ENCODE measurements at regions not wholly inside any gene's neighbourhood (a gene's known extent, or its start where the extent isn't known, plus 50 kb on each side); places are given as distances from the start of the nearest gene placed in this dataset.
A peak's percentile ranks its signal among the peaks of the same experiment; 100 is the strongest.

DNA sequence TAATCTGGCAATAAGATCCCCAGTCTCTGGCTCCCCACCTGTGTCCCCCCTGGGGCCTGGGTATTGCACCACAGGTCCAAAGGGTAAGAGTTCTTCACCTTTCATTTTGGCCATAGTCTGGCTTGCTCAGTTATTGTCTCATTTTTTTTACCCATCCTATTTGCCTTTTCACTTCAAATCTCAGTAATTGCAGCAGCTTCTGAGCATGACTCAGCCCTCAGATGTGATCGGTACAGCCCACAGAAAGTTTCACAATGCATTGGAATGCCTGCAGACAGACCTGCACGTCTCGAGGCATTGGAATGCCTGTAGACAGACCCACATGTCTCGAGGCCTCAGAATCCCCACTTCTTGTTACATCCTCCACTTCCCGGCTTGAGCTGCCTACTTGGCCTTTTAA, 173.6 kb downstream of the NUFIP1 start (continued):
- TF ChIP-seq ZNF34 (CRISPR knock-in tag; IDR thresholded peaks at IDR 0.05; ENCODE audit: borderline replicate concordance) (no peak), KDM4B (CRISPR knock-in tag; IDR thresholded peaks at IDR 0.05) (no peak), ZNF644 (CRISPR knock-in tag; IDR thresholded peaks at IDR 0.05; ENCODE audit: low read depth) (no peak), SPEN (CRISPR knock-in tag; IDR thresholded peaks at IDR 0.05; ENCODE audit: low read depth) (no peak), SIX4 (CRISPR knock-in tag; IDR thresholded peaks at IDR 0.05) (no peak), SP1 (IDR thresholded peaks at IDR 0.05) (no peak), SP1 (CRISPR knock-in tag; IDR thresholded peaks at IDR 0.05) (no peak), ZFP36L2 (CRISPR knock-in tag; IDR thresholded peaks at IDR 0.05) (no peak), ZNF746 (CRISPR knock-in tag; IDR thresholded peaks at IDR 0.05) (no peak), POLR2AphosphoS5 (IDR thresholded peaks at IDR 0.05; ENCODE audit: low read depth, low read length) (no peak), ZNF747 (CRISPR knock-in tag; IDR thresholded peaks at IDR 0.05; ENCODE audit: borderline replicate concordance) (no peak), ZNF431 (CRISPR knock-in tag; IDR thresholded peaks at IDR 0.05; ENCODE audit: borderline replicate concordance, low read depth) (no peak), SOX5 (CRISPR knock-in tag; IDR thresholded peaks at IDR 0.05; ENCODE audit: borderline replicate concordance) (peak; percentile 68; the same call in 1 of the 2 replicates), ZNF614 (CRISPR knock-in tag; IDR thresholded peaks at IDR 0.05; ENCODE audit: borderline replicate concordance) (no peak), ZNF749 (CRISPR knock-in tag; IDR thresholded peaks at IDR 0.05; ENCODE audit: borderline replicate concordance) (no peak), RELA (CRISPR knock-in tag; IDR thresholded peaks at IDR 0.05) (no peak), SMC3 (IDR thresholded peaks at IDR 0.05; ENCODE audit: low read length) (no peak)
- TF ChIP-seq, protein P1, sequence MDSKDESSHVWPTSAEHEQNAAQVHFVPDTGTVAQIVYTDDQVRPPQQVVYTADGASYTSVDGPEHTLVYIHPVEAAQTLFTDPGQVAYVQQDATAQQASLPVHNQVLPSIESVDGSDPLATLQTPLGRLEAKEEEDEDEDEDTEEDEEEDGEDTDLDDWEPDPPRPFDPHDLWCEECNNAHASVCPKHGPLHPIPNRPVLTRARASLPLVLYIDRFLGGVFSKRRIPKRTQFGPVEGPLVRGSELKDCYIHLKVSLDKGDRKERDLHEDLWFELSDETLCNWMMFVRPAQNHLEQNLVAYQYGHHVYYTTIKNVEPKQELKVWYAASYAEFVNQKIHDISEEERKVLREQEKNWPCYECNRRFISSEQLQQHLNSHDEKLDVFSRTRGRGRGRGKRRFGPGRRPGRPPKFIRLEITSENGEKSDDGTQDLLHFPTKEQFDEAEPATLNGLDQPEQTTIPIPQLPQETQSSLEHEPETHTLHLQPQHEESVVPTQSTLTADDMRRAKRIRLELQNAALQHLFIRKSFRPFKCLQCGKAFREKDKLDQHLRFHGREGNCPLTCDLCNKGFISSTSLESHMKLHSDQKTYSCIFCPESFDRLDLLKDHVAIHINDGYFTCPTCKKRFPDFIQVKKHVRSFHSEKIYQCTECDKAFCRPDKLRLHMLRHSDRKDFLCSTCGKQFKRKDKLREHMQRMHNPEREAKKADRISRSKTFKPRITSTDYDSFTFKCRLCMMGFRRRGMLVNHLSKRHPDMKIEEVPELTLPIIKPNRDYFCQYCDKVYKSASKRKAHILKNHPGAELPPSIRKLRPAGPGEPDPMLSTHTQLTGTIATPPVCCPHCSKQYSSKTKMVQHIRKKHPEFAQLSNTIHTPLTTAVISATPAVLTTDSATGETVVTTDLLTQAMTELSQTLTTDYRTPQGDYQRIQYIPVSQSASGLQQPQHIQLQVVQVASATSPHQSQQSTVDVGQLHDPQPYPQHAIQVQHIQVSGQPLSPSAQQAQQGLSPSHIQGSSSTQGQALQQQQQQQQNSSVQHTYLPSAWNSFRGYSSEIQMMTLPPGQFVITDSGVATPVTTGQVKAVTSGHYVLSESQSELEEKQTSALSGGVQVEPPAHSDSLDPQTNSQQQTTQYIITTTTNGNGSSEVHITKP (CRISPR knock-in tag; IDR thresholded peaks at IDR 0.05; ENCODE audit: low read depth) = no peak
- TF ChIP-seq, protein P2, sequence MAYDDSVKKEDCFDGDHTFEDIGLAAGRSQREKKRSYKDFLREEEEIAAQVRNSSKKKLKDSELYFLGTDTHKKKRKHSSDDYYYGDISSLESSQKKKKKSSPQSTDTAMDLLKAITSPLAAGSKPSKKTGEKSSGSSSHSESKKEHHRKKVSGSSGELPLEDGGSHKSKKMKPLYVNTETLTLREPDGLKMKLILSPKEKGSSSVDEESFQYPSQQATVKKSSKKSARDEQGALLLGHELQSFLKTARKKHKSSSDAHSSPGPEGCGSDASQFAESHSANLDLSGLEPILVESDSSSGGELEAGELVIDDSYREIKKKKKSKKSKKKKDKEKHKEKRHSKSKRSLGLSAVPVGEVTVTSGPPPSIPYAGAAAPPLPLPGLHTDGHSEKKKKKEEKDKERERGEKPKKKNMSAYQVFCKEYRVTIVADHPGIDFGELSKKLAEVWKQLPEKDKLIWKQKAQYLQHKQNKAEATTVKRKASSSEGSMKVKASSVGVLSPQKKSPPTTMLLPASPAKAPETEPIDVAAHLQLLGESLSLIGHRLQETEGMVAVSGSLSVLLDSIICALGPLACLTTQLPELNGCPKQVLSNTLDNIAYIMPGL (CRISPR knock-in tag; IDR thresholded peaks at IDR 0.05; ENCODE audit: borderline replicate concordance in 1 of 2, low read depth in 1 of 2) = no peak
- TF ChIP-seq, protein P3, sequence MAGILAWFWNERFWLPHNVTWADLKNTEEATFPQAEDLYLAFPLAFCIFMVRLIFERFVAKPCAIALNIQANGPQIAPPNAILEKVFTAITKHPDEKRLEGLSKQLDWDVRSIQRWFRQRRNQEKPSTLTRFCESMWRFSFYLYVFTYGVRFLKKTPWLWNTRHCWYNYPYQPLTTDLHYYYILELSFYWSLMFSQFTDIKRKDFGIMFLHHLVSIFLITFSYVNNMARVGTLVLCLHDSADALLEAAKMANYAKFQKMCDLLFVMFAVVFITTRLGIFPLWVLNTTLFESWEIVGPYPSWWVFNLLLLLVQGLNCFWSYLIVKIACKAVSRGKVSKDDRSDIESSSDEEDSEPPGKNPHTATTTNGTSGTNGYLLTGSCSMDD (CRISPR knock-in tag; IDR thresholded peaks at IDR 0.05) = no peak
- TF ChIP-seq, protein P4, sequence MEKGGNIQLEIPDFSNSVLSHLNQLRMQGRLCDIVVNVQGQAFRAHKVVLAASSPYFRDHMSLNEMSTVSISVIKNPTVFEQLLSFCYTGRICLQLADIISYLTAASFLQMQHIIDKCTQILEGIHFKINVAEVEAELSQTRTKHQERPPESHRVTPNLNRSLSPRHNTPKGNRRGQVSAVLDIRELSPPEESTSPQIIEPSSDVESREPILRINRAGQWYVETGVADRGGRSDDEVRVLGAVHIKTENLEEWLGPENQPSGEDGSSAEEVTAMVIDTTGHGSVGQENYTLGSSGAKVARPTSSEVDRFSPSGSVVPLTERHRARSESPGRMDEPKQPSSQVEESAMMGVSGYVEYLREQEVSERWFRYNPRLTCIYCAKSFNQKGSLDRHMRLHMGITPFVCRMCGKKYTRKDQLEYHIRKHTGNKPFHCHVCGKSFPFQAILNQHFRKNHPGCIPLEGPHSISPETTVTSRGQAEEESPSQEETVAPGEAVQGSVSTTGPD (CRISPR knock-in tag; IDR thresholded peaks at IDR 0.05) = no peak
- TF ChIP-seq, protein P5, sequence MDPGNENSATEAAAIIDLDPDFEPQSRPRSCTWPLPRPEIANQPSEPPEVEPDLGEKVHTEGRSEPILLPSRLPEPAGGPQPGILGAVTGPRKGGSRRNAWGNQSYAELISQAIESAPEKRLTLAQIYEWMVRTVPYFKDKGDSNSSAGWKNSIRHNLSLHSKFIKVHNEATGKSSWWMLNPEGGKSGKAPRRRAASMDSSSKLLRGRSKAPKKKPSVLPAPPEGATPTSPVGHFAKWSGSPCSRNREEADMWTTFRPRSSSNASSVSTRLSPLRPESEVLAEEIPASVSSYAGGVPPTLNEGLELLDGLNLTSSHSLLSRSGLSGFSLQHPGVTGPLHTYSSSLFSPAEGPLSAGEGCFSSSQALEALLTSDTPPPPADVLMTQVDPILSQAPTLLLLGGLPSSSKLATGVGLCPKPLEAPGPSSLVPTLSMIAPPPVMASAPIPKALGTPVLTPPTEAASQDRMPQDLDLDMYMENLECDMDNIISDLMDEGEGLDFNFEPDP (CRISPR knock-in tag; conservative IDR thresholded peaks at IDR 0.05) = no peak
